ENCODE measurements at regions not wholly inside any gene's neighbourhood (a gene's known extent, or its start where the extent isn't known, plus 50 kb on each side); places are given as distances from the start of the nearest gene placed in this dataset.

DNA sequence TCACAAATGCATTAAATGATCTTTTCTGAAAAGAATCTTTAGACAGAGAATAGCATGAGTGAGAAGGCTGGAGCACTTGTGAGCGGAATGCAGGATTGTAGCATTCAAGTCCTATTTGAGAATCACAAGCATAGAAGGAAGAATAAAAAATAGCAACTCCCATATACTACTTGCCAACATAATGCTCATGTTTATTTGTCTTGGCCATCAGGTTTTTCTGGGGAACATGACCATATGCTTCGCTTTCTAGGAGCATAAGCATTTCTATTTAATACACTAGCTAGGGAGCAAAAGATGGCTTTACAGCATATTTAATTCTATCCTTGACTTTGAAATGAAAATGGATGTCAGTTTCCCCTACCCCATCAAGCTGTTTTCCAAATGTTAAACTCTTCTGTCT lies 170.3 kb upstream of the MITF start:
- DNase-seq (ENCODE audit: low read depth in 4 of 4, low spot score in 1 of 4) = no peak

GRCh38 chr3:69568458-69568857 lies 170.8 kb upstream of the MITF start:
- DNase-seq (ENCODE audit: low read depth in 4 of 4, low spot score in 1 of 4) = no peak

GRCh38 chr3:69567710-69568052 lies 171.6 kb upstream of the MITF start:
- DNase-seq (ENCODE audit: low read depth in 4 of 4, low spot score in 1 of 4) = no peak

GRCh38 chr3:69567023-69567709 lies 172.1 kb upstream of the MITF start:
- no peak for DNase-seq (ENCODE audit: low read depth in 4 of 4, low spot score in 1 of 4)

DNA sequence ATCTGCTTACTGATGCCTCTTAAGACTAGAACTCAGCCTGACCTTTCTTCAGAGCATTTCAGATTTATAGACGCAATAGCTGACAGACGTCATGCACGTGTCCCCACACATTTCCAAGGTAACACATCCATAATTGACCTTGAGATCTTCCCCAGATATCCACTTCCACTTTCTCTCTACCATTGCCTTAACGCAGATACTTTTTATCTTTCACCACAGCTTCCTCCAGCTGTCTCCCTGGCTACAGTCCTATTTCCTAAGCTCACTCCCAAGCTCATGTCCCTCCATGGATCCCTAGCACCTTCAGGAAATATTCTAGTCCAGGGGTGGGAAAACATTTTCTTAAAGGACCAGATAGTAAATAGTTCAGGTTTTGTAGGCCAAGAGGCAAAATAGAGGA lies 173.0 kb upstream of the MITF start:
- no peak for DNase-seq (ENCODE audit: low read depth in 4 of 4, low spot score in 1 of 4)

DNA sequence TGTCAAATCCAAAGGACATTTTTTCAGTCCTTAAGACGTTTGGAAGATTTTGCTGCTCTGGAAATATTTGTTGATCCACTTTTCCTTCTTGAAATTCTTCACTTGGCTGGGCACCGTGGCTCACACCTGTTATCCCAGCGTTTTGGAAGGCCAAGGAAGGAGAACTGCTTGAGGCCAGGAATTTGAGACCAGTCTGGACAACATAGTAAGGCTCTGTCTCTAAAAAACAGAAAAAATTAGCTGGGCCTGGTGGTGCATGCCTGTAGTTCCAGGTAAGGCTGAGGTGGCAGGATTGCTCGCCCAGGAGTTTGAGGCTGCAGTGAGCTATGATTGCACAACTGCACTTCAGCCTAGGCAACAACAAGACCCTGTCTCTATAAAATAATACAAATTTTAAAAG lies 173.9 kb upstream of the MITF start:
- DNase-seq (ENCODE audit: low read depth in 4 of 4, low spot score in 1 of 4) = no peak

DNA sequence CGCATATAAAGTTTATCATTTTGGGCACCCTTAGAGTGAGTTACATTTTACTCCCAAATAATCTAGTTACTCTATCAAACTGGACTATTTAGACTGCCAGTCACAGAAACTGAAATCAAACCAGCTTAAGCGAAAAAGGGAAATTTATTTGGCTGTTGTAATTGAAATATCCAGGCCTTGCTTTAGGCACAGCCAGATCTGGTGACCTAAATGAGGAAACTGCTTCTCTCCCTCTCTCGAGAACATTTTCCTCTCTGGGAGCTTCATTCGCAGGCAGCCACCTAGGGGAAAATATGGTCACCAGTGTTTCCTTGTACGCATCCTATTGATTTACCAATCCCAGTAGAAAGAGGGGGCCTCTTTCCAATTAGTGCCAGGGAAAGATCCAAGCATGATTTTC lies 175.3 kb upstream of the MITF start:
- DNase-seq (ENCODE audit: low read depth in 4 of 4, low spot score in 1 of 4) = no peak

- no peak for DNase-seq (ENCODE audit: low read depth in 4 of 4, low spot score in 1 of 4)
Measured at GRCh38 chr3:69563151-69563550, 176.1 kb upstream of the MITF start.

GRCh38 chr3:69562020-69562419 lies 176.1 kb upstream of the FRMD4B start:
- DNase-seq (ENCODE audit: low read depth in 4 of 4, low spot score in 1 of 4) = no peak

- no peak for DNase-seq (ENCODE audit: low read depth in 4 of 4, low spot score in 1 of 4)
Measured at GRCh38 chr3:69560818-69561217, 174.9 kb upstream of the FRMD4B start.

- DNase-seq (ENCODE audit: low read depth in 4 of 4, low spot score in 1 of 4) = no peak
Measured at GRCh38 chr3:69560116-69560515, 174.2 kb upstream of the FRMD4B start.

DNA sequence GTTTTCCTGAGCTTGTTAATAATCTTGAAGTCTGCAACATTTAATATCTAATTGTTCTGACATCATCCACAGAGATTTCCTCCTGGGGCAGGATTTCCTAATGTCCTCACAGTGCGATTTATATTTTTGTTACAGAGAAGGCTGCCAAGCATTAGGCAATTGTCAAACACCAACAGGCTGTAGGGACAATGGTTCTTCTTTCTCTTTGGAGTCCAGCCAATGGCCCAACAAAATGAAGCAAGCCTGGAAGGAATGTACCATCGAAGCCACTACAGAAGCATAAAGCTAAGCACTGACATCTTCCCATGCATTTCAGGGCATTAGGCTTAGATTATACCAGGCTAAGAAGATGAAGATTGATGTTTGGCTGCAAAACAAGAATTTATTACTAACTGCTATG lies 173.0 kb upstream of the FRMD4B start:
- no peak for DNase-seq (ENCODE audit: low read depth in 4 of 4, low spot score in 1 of 4)

DNA sequence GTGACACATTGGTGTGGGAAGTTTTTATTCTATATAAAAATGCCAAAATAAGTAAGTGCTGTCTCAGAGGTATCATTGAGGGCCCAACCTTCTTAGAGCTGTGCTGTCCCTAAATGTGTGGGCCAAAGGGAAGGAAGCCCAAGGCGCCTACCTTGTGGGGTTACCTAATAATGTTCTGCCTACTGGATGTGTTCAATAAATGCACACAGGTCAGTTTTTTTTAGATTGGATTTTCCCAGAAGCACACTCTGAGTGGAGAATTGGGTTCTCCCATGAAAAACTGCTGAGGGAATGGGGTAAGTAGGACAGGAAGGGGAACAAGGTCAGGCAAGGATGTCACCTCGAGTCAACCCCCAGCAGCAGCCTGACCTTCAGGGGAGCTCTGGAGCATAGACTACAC lies 168.7 kb upstream of the FRMD4B start:
- DNase-seq (ENCODE audit: low read depth in 4 of 4, low spot score in 1 of 4) = no peak

GRCh38 chr3:69553888-69554287 lies 168.0 kb upstream of the FRMD4B start:
- no peak for DNase-seq (ENCODE audit: low read depth in 4 of 4, low spot score in 1 of 4)

DNA sequence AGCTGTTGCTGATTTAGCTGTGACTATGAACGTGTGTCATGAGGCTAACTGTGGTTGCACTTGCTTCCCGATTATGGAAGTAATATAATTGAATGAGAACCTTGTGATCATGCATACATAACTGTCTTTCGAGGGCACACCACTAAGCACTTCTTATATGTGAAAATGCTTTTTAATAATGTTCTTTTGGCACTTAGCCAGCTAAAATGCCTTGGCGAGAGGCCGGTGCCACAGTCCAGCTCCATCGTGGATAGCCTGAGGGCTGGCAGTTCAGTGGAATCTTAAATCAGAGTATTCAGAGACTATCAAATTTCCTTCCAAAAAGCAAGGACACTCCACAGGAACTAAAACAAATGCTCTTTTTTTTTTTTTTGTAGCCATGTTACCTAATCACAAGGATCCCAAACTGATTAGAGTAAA lies 161.6 kb upstream of the FRMD4B start:
- DNase-seq (ENCODE audit: low read depth in 4 of 4, low spot score in 1 of 4) = no peak

GRCh38 chr3:69542805-69543429 lies 157.0 kb upstream of the FRMD4B start:
- no peak for DNase-seq (ENCODE audit: low read depth in 4 of 4, low spot score in 1 of 4)

- no peak for DNase-seq (ENCODE audit: low read depth in 4 of 4, low spot score in 1 of 4)
Measured at GRCh38 chr3:69542089-69542804, 156.4 kb upstream of the FRMD4B start.

- DNase-seq (ENCODE audit: low read depth in 4 of 4, low spot score in 1 of 4) = no peak
Measured at GRCh38 chr3:69541711-69542088, 155.8 kb upstream of the FRMD4B start.

GRCh38 chr3:69540706-69541581 lies 155.1 kb upstream of the FRMD4B start:
- DNase-seq (ENCODE audit: low read depth in 4 of 4, low spot score in 1 of 4) = no peak

DNA sequence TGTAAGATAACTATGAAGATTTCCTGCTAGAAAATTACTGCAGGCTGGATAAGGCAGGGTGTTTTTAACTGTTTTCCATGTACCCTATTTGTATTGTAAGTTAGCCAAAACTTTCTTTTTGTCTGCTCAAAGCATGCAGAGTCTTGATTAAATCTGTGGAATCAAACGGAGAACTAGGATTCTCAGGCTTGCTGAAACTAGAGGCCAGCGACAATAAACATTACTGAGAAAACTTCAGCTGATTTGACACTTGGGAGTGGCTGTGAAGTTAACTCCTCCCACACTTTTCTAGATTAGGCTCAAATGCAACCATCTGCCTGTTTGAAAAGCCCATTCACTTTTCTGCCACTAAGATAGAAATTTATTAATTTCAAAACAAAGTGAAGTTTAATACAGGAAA lies 153.2 kb upstream of the FRMD4B start:
- no peak for DNase-seq (ENCODE audit: low read depth in 4 of 4, low spot score in 1 of 4)

DNA sequence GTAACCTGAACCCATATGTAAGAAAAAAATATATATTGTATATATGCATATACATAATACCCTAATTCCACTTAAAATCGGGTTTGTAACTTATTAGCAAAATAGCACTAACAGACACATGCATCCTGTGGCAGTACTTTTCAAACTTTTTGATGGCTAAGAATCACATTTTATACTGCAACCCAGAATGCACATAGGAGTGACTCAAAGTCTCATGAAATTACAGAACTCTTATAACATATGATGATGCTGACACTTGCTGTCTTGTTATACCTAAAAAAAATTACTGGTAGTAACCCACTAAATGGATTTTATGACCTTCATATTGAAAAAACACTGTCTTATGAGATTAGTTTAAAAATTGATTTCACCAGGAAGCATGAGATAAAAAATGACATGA lies 152.4 kb upstream of the FRMD4B start:
- DNase-seq (ENCODE audit: low read depth in 4 of 4, low spot score in 1 of 4) = no peak

All from stimulated activated CD4-positive, alpha-beta T cell treated with anti-CD3 and anti-CD28 coated beads, Interleukin-1b, Interleukin-23, amount 100 ng/mL, for 24 hours (primary cell).